ENCODE measurements at regions not wholly inside any gene's neighbourhood (a gene's known extent, or its start where the extent isn't known, plus 50 kb on each side); places are given as distances from the start of the nearest gene placed in this dataset.

GRCh38 chr17:27965224-27965623 lies 72.1 kb upstream of the LYRM9 start:
- Histone ChIP-seq H2AK5ac (ENCODE audit: low read depth, low read length) (no peak overlapping the region), H3K18ac (ENCODE audit: low read depth, low read length) (no peak overlapping the region), H3K14ac (replicated peaks; ENCODE audit: low read depth, low read length) (no peak overlapping the region), H3K27me3 (ENCODE audit: control insufficient read depth, insufficient read depth, low read length) (peaks cover 24% of the 10 kb centered on the region), H2BK15ac (ENCODE audit: low read depth, low read length) (no peak overlapping the region), H4K8ac (ENCODE audit: low read depth in 2 of 2, low read length in 2 of 2) (no peak overlapping the region), H2BK120ac (ENCODE audit: low read depth, low read length) (no peak overlapping the region), H3K4me1 (ENCODE audit: control insufficient read depth, insufficient read depth, low read length) (no peaks in the 10 kb centered on the region), H4K91ac (ENCODE audit: insufficient read depth, low read depth, low read length) (no peak overlapping the region), H3K79me1 (ENCODE audit: low read depth in 1 of 2, low read length in 2 of 2) (no peaks in the 10 kb centered on the region), H3K23ac (ENCODE audit: low read depth, low read length) (no peak overlapping the region), H4K5ac (ENCODE audit: low read depth, low read length) (no peak overlapping the region), H3K4me2 (ENCODE audit: low read depth, low read length) (no peak overlapping the region), H3K4me3 (ENCODE audit: insufficient read depth, low read depth, low read length) (no peak overlapping the region), H3K4ac (ENCODE audit: low read depth, low read length) (no peak overlapping the region), H3K9me1 (ENCODE audit: insufficient read depth, low read length) (no peaks in the 10 kb centered on the region), H2AFZ (replicated peaks; ENCODE audit: low read length, poor library complexity) (no peak overlapping the region), H3K9ac (ENCODE audit: low read depth, low read length) (no peak overlapping the region), H2AK9ac (replicated peaks; ENCODE audit: low read depth, low read length, poor library complexity) (no peak overlapping the region), H3K36me3 (ENCODE audit: control insufficient read depth, insufficient read depth, low read length) (no peaks in the 10 kb centered on the region), H3K9me3 (ENCODE audit: control insufficient read depth, insufficient read depth, low read length) (no peaks in the 10 kb centered on the region), H3K27ac (ENCODE audit: insufficient read depth, low read length) (no peak overlapping the region), H2BK20ac (ENCODE audit: low read depth, low read length) (no peak overlapping the region), H4K20me1 (ENCODE audit: insufficient read depth, low read length) (no peaks in the 10 kb centered on the region), H3K56ac (ENCODE audit: extremely low read depth, insufficient read depth, low read length) (no peak overlapping the region), H2BK5ac (ENCODE audit: low read depth, low read length, poor library complexity, severe bottlenecking) (no peak overlapping the region)
- POLR2A ChIA-PET (ENCODE audit: unreplicated experiment), result no interaction called here
- DNase-seq, result no peak
- no peak for TF ChIP-seq RFX5 (IDR thresholded peaks at IDR 0.05; ENCODE audit: low read depth, low read length)
- TF ChIP-seq, protein P1, sequence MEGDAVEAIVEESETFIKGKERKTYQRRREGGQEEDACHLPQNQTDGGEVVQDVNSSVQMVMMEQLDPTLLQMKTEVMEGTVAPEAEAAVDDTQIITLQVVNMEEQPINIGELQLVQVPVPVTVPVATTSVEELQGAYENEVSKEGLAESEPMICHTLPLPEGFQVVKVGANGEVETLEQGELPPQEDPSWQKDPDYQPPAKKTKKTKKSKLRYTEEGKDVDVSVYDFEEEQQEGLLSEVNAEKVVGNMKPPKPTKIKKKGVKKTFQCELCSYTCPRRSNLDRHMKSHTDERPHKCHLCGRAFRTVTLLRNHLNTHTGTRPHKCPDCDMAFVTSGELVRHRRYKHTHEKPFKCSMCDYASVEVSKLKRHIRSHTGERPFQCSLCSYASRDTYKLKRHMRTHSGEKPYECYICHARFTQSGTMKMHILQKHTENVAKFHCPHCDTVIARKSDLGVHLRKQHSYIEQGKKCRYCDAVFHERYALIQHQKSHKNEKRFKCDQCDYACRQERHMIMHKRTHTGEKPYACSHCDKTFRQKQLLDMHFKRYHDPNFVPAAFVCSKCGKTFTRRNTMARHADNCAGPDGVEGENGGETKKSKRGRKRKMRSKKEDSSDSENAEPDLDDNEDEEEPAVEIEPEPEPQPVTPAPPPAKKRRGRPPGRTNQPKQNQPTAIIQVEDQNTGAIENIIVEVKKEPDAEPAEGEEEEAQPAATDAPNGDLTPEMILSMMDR (conservative IDR thresholded peaks at IDR 0.05; ENCODE audit: low read depth, low read length), result no peak
- TF ChIP-seq RCOR1 (IDR thresholded peaks at IDR 0.05; ENCODE audit: insufficient replicate concordance, low read length), result no peak
- TF ChIP-seq, protein P2, sequence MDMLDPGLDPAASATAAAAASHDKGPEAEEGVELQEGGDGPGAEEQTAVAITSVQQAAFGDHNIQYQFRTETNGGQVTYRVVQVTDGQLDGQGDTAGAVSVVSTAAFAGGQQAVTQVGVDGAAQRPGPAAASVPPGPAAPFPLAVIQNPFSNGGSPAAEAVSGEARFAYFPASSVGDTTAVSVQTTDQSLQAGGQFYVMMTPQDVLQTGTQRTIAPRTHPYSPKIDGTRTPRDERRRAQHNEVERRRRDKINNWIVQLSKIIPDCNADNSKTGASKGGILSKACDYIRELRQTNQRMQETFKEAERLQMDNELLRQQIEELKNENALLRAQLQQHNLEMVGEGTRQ (IDR thresholded peaks at IDR 0.05; ENCODE audit: low read depth, low read length), result no peak
- CTCF ChIA-PET, result interaction anchor here (0.8 kb wide), 1 partner anchor 16 kb away, joined by 5 read pairs; no protein-coding TSS in a partner anchor
- no CpG with 5 or more reads among the region's 6 CpGs for WGBS, 2 experiments (ENCODE audit: extremely low coverage in 2 of 2, insufficient read length in 1 of 2)
- dilution Hi-C loops (cut with HindIII; ENCODE audit: low sequenced_read_pairs, unreplicated experiment) (no loop called here), in situ Hi-C loops (cut with MboI; ENCODE audit: low sequenced_read_pairs) (no loop called here), intact Hi-C loops (cut with micrococcal nuclease) (no loop called here)
- no TSS peak for BruUV-seq (replicated peaks)
- no peak for ATAC-seq (ENCODE audit: low read depth)
